Naive thymus-derived CD4-positive, alpha-beta T cell (primary cell): ENCODE measurements at regions not wholly inside any gene's neighbourhood (a gene's known extent, or its start where the extent isn't known, plus 50 kb on each side); places are given as distances from the start of the nearest gene placed in this dataset.
"Not testable (repeated sequence)": the region's sequence is repeated elsewhere in the genome, so short reads cannot be mapped to it uniquely, and the experiment has no call there.

ENCODE experiments used
- ATAC-seq: fragments of 150-1000 bp; cut with Tn5 transposase; 2 replicates; pipeline ENCODE4 v1.10.0; 2021; ENCODE audit warnings: mild to moderate bottlenecking, moderate library complexity
- CTCF ChIA-PET: fragments of 350-600 bp; sonication (Branson Sonifier 250); formaldehyde crosslinking; loops from one replicate; lab custom pipeline; 2021; ENCODE audit warnings: antibody characterized with exemption; lab: Charles Lee
- POLR2A ChIA-PET: fragments of 350-600 bp; sonication (Branson Sonifier 250); formaldehyde crosslinking; loops from one replicate; lab custom pipeline; 2021; ENCODE audit warnings: antibody characterized with exemption, inconsistent platforms; lab: Charles Lee
- DNase-seq, 9 donors: peaks; one replicate each; pipeline versions ENCODE4 v3.0.0 to v3.0.0-alpha.2; 2020 to 2022; ENCODE audit warnings: mixed read lengths in 1 of 9
- H3K27ac ChIP-seq: one replicate; pipeline ENCODE4 v1.7.0; 2013; ENCODE audit warnings: mild to moderate bottlenecking, low read depth, low read length, moderate library complexity
- H3K27me3 ChIP-seq, 2 donors: one replicate each; pipeline ENCODE4 v1.7.0; 2013; ENCODE audit warnings: low read length in 2 of 2, mild to moderate bottlenecking in 2 of 2, moderate library complexity in 2 of 2; ENCODE audit not compliant: control insufficient read depth in 2 of 2, insufficient read depth in 2 of 2
- H3K36me3 ChIP-seq, 3 experiments: 1 replicate in 2 of 3; 2 replicates in 1 of 3; pipeline ENCODE4 v1.7.0; 2013; ENCODE audit warnings: low read length in 3 of 3, mild to moderate bottlenecking in 3 of 3, moderate library complexity in 1 of 3; ENCODE audit not compliant: insufficient read depth in 3 of 3, control insufficient read depth in 2 of 3
- H3K4me1 ChIP-seq, 2 donors: one replicate each; pipeline ENCODE4 v1.7.0; 2013; ENCODE audit warnings: low read length in 2 of 2, mild to moderate bottlenecking in 2 of 2, moderate library complexity in 1 of 2; ENCODE audit not compliant: control insufficient read depth in 2 of 2, insufficient read depth in 2 of 2
- H3K4me3 ChIP-seq: 2 replicates; pipeline ENCODE4 v1.7.0; 2013; ENCODE audit warnings: mild to moderate bottlenecking, low read length
- H3K9me3 ChIP-seq, 3 experiments: 1 replicate in 2 of 3; 2 replicates in 1 of 3; pipeline ENCODE4 v1.7.0; 2013; ENCODE audit warnings: low read length in 3 of 3; ENCODE audit not compliant: control insufficient read depth in 2 of 3
- H3K27ac Mint-ChIP-seq, 9 donors: one replicate each; pipeline ENCODE4 v1.8.0; 2020 to 2022; ENCODE audit warnings: mixed read lengths in 9 of 9, mild to moderate bottlenecking in 8 of 9, moderate library complexity in 5 of 9, inconsistent platforms in 2 of 9
- H3K27me3 Mint-ChIP-seq, 5 donors: one replicate each; pipeline ENCODE4 v1.8.0; 2021 to 2022; ENCODE audit warnings: mixed read lengths in 5 of 5, mild to moderate bottlenecking in 1 of 5
- H3K36me3 Mint-ChIP-seq, 5 donors: one replicate each; pipeline ENCODE4 v1.8.0; 2020 to 2022; ENCODE audit warnings: mixed read lengths in 5 of 5, mild to moderate bottlenecking in 3 of 5, inconsistent platforms in 1 of 5
- H3K4me1 Mint-ChIP-seq, 7 donors: one replicate each; pipeline ENCODE4 v1.8.0; 2020 to 2022; ENCODE audit warnings: mixed read lengths in 7 of 7, mild to moderate bottlenecking in 3 of 7, inconsistent platforms in 1 of 7
- H3K4me3 Mint-ChIP-seq, 10 donors: one replicate each; pipeline ENCODE4 v1.8.0; 2020 to 2022; ENCODE audit warnings: mild to moderate bottlenecking in 10 of 10, mixed read lengths in 10 of 10, moderate library complexity in 6 of 10, inconsistent platforms in 2 of 10
- H3K9me3 Mint-ChIP-seq, 11 donors: one replicate each; pipeline ENCODE4 v1.8.0; 2020 to 2022; ENCODE audit warnings: mixed read lengths in 11 of 11, mild to moderate bottlenecking in 4 of 11, inconsistent platforms in 1 of 11, moderate library complexity in 1 of 11
- intact Hi-C, 2 donors: fragments of 100-400 bp; cut with micrococcal nuclease; formaldehyde crosslinking; loops; one replicate each; pipeline ENCODE4 v1.15.1; 2023

- H3K27me3 ChIP-seq, result no peaks in the 10 kb centered on the region
- CTCF ChIA-PET, result no interaction called here
- no peak overlapping the region for H3K4me3 ChIP-seq
- Mint-ChIP-seq H3K4me1 (peaks cover 0 to 10% (median 7%) of the 10 kb centered on the region in 7 donors), H3K4me3 (no peak overlapping the region), H3K27me3 (no peaks in the 10 kb centered on the region), H3K9me3 (peaks cover 0 to 3% (median 0%) of the 10 kb centered on the region in 11 donors), H3K27ac (peak overlapping the region in 1 of 9 donors; percentile 42), H3K36me3 (no peaks in the 10 kb centered on the region)
- DNase-seq, result no peak
- H3K36me3 ChIP-seq, result no peaks in the 10 kb centered on the region
- H3K9me3 ChIP-seq, result no peaks in the 10 kb centered on the region
- ATAC-seq, result no peak
- intact Hi-C loops, result no loop called here
- H3K27ac ChIP-seq, result no peak overlapping the region
- POLR2A ChIA-PET, result no interaction called here
- H3K4me1 ChIP-seq, result no peaks in the 10 kb centered on the region
These were observed 61.6 kb upstream of the ARSJ start for GRCh38 chr4:114041117-114041475.

GRCh38 chr4:114043116-114043515 lies 63.7 kb upstream of the ARSJ start:
- H3K27me3 ChIP-seq, result no peaks in the 10 kb centered on the region
- no peaks in the 10 kb centered on the region for H3K4me1 ChIP-seq
- intact Hi-C loops, result no loop called here
- H3K36me3 ChIP-seq, result no peaks in the 10 kb centered on the region
- H3K36me3 Mint-ChIP-seq, result no peaks in the 10 kb centered on the region
- no peak overlapping the region for H3K27ac Mint-ChIP-seq
- ChIA-PET POLR2A (no interaction called here), CTCF (no interaction called here)
- no peaks in the 10 kb centered on the region for H3K27me3 Mint-ChIP-seq
- DNase-seq (no peak), ATAC-seq (no peak)
- no peaks in the 10 kb centered on the region for H3K9me3 ChIP-seq
- H3K4me3 Mint-ChIP-seq, result no peak overlapping the region
- H3K9me3 Mint-ChIP-seq, result peaks cover 0 to 3% (median 0%) of the 10 kb centered on the region in 11 donors
- H3K4me3 ChIP-seq, result no peak overlapping the region
- no peak overlapping the region for H3K27ac ChIP-seq
- peaks cover 0 to 10% (median 7%) of the 10 kb centered on the region in 7 donors for H3K4me1 Mint-ChIP-seq

GRCh38 chr4:114044351-114044750 lies 64.9 kb upstream of the ARSJ start:
- H3K4me1 ChIP-seq, POLR2A ChIA-PET, H3K27me3 ChIP-seq, H3K9me3 ChIP-seq, H3K27ac Mint-ChIP-seq, H3K27me3 Mint-ChIP-seq, H3K36me3 ChIP-seq, H3K9me3 Mint-ChIP-seq, intact Hi-C loops, H3K4me3 Mint-ChIP-seq, CTCF ChIA-PET, ATAC-seq, H3K36me3 Mint-ChIP-seq, DNase-seq, H3K27ac ChIP-seq, H3K4me3 ChIP-seq: not testable (repeated sequence)
- peaks cover 0 to 10% (median 7%) of the 10 kb centered on the region in 7 donors for H3K4me1 Mint-ChIP-seq

- ATAC-seq (no peak), DNase-seq (no peak)
- Histone ChIP-seq H3K9me3 (no peaks in the 10 kb centered on the region), H3K4me3 (no peak overlapping the region), H3K36me3 (no peaks in the 10 kb centered on the region), H3K4me1 (no peaks in the 10 kb centered on the region), H3K27me3 (no peaks in the 10 kb centered on the region), H3K27ac (no peak overlapping the region)
- H3K9me3 Mint-ChIP-seq, result peaks cover 0 to 4% (median 0%) of the 10 kb centered on the region in 11 donors
- no peaks in the 10 kb centered on the region for H3K27me3 Mint-ChIP-seq
- H3K36me3 Mint-ChIP-seq, result no peaks in the 10 kb centered on the region
- no peak overlapping the region for H3K27ac Mint-ChIP-seq
- ChIA-PET POLR2A (no interaction called here), CTCF (no interaction called here)
- H3K4me3 Mint-ChIP-seq, result no peak overlapping the region
- intact Hi-C loops, result no loop called here
- H3K4me1 Mint-ChIP-seq, result peaks cover 0 to 1% (median 0%) of the 10 kb centered on the region in 7 donors
These were observed 66.9 kb upstream of the ARSJ start for GRCh38 chr4:114046331-114046730.

GRCh38 chr4:114048154-114048553 lies 68.7 kb upstream of the ARSJ start:
- DNase-seq, H3K27me3 ChIP-seq, H3K27ac Mint-ChIP-seq, H3K9me3 Mint-ChIP-seq, H3K27me3 Mint-ChIP-seq, H3K36me3 Mint-ChIP-seq, POLR2A ChIA-PET, intact Hi-C loops, CTCF ChIA-PET, H3K9me3 ChIP-seq, H3K27ac ChIP-seq, ATAC-seq, H3K36me3 ChIP-seq, H3K4me1 Mint-ChIP-seq, H3K4me3 ChIP-seq, H3K4me1 ChIP-seq, H3K4me3 Mint-ChIP-seq: not testable (repeated sequence)

- H3K36me3 Mint-ChIP-seq, result no peaks in the 10 kb centered on the region
These were observed 72.8 kb upstream of the ARSJ start for GRCh38 chr4:114052227-114052626.

GRCh38 chr4:114056599-114056998 lies 77.2 kb upstream of the ARSJ start:
- Histone ChIP-seq H3K36me3 (no peaks in the 10 kb centered on the region), H3K27ac (no peak overlapping the region), H3K27me3 (no peaks in the 10 kb centered on the region), H3K4me3 (no peak overlapping the region), H3K9me3 (no peaks in the 10 kb centered on the region), H3K4me1 (no peaks in the 10 kb centered on the region)
- ATAC-seq (no peak), DNase-seq (no peak)
- Mint-ChIP-seq H3K36me3 (no peaks in the 10 kb centered on the region), H3K4me1 (peaks cover 0 to 5% (median 0%) of the 10 kb centered on the region in 7 donors), H3K27ac (no peak overlapping the region), H3K27me3 (peaks cover 0 to 3% (median 0%) of the 10 kb centered on the region in 5 donors), H3K9me3 (peaks cover 0 to 13% (median 8%) of the 10 kb centered on the region in 11 donors), H3K4me3 (no peak overlapping the region)
- CTCF ChIA-PET, result no interaction called here
- intact Hi-C loops, result no loop called here
- POLR2A ChIA-PET, result no interaction called here

More at GRCh38 chr4:114052227-114052626, 72.8 kb upstream of the ARSJ start:
- peaks cover 0 to 13% (median 8%) of the 10 kb centered on the region in 11 donors for H3K9me3 Mint-ChIP-seq
- H3K27ac Mint-ChIP-seq, result no peak overlapping the region
- Histone ChIP-seq H3K4me3 (no peak overlapping the region), H3K4me1 (no peaks in the 10 kb centered on the region), H3K9me3 (no peaks in the 10 kb centered on the region), H3K27me3 (no peaks in the 10 kb centered on the region), H3K36me3 (no peaks in the 10 kb centered on the region), H3K27ac (no peak overlapping the region)
- ATAC-seq (no peak), DNase-seq (no peak)
- peaks cover 0 to 5% (median 0%) of the 10 kb centered on the region in 7 donors for H3K4me1 Mint-ChIP-seq
- ChIA-PET CTCF (no interaction called here), POLR2A (no interaction called here)
- intact Hi-C loops, result no loop called here
- no peak overlapping the region for H3K4me3 Mint-ChIP-seq
- H3K27me3 Mint-ChIP-seq, result peaks cover 0 to 2% (median 0%) of the 10 kb centered on the region in 5 donors
